Trophoblast cell (in vitro differentiated cells and primary cell): ENCODE measurements at regions not wholly inside any gene's neighbourhood (a gene's known extent, or its start where the extent isn't known, plus 50 kb on each side); places are given as distances from the start of the nearest gene placed in this dataset.

Experiments used
- DNase-seq, 2 donors: peaks; one replicate each; pipeline ENCODE4 v3.0.0-alpha.2; 2016
- H2AFZ ChIP-seq: 2 replicates; pipeline ENCODE4 v1.6.1; 2013; ENCODE audit warnings: low read length, moderate library complexity, mild to moderate bottlenecking; ENCODE audit not compliant: insufficient read depth, poor library complexity
- H2AK5ac ChIP-seq: 2 replicates; pipeline ENCODE4 v1.6.1; 2013; ENCODE audit warnings: mild to moderate bottlenecking, low read length
- H2BK120ac ChIP-seq: 2 replicates; pipeline ENCODE4 v1.6.1; 2013; ENCODE audit warnings: low read length, mild to moderate bottlenecking, moderate library complexity; ENCODE audit not compliant: insufficient read depth, poor library complexity
- H2BK12ac ChIP-seq: 2 replicates; pipeline ENCODE4 v1.6.1; 2013; ENCODE audit warnings: mild to moderate bottlenecking, low read length, moderate library complexity
- H2BK5ac ChIP-seq: 2 replicates; pipeline ENCODE4 v1.6.1; 2013; ENCODE audit warnings: low read length, low read depth, moderate library complexity, mild to moderate bottlenecking; ENCODE audit not compliant: poor library complexity
- H3K14ac ChIP-seq: 2 replicates; pipeline ENCODE4 v1.6.1; 2013; ENCODE audit warnings: mild to moderate bottlenecking, low read length
- H3K18ac ChIP-seq: 2 replicates; pipeline ENCODE4 v1.6.1; 2013; ENCODE audit warnings: mild to moderate bottlenecking, low read length
- H3K23ac ChIP-seq: 2 replicates; pipeline ENCODE4 v1.6.1; 2013; ENCODE audit warnings: low read length
- H3K27ac ChIP-seq: 2 replicates; pipeline ENCODE4 v1.5.1; 2013; ENCODE audit warnings: low read depth, mild to moderate bottlenecking, inconsistent platforms, low read length, moderate library complexity
- H3K27me3 ChIP-seq: 2 replicates; pipeline ENCODE4 v1.6.1; 2013; ENCODE audit warnings: inconsistent platforms, mild to moderate bottlenecking, low read length, moderate library complexity; ENCODE audit not compliant: insufficient read depth
- H3K36me3 ChIP-seq, 2 experiments: 1 replicate in 1 of 2; 2 replicates in 1 of 2; pipeline ENCODE4 v1.6.1; 2013; ENCODE audit warnings: low read length in 2 of 2, mild to moderate bottlenecking in 2 of 2, moderate library complexity in 1 of 2; ENCODE audit not compliant: insufficient read depth in 2 of 2, control insufficient read depth in 1 of 2
- H3K4ac ChIP-seq: 2 replicates; pipeline ENCODE4 v1.6.1; 2013; ENCODE audit warnings: low read depth, mild to moderate bottlenecking, low read length, moderate library complexity
- H3K4me1 ChIP-seq, 2 experiments: 1 replicate in 1 of 2; 2 replicates in 1 of 2; pipeline ENCODE4 v1.6.1; 2013; ENCODE audit warnings: low read length in 2 of 2, mild to moderate bottlenecking in 2 of 2, moderate library complexity in 1 of 2; ENCODE audit not compliant: insufficient read depth in 2 of 2, control insufficient read depth in 1 of 2
- H3K4me2 ChIP-seq: 2 replicates; pipeline ENCODE4 v1.6.1; 2013; ENCODE audit warnings: inconsistent platforms, mild to moderate bottlenecking, low read length, moderate library complexity
- H3K4me3 ChIP-seq: 2 replicates; pipeline ENCODE4 v1.5.1; 2013; ENCODE audit warnings: mild to moderate bottlenecking, low read depth, low read length, inconsistent platforms
- H3K79me1 ChIP-seq: one replicate; pipeline ENCODE4 v1.6.1; 2013; ENCODE audit warnings: low read length
- H3K79me2 ChIP-seq: 2 replicates; pipeline ENCODE4 v1.6.1; 2013; ENCODE audit warnings: low read length, mild to moderate bottlenecking; ENCODE audit not compliant: control insufficient read depth, insufficient read depth, poor library complexity
- H3K9ac ChIP-seq: 2 replicates; pipeline ENCODE4 v1.6.1; 2013; ENCODE audit warnings: mild to moderate bottlenecking, low read length
- H3K9me3 ChIP-seq: 2 replicates; pipeline ENCODE4 v1.6.1; 2013; ENCODE audit warnings: low read depth, mild to moderate bottlenecking, control low read depth, inconsistent platforms, low read length; ENCODE audit not compliant: insufficient read depth
- H4K12ac ChIP-seq: 2 replicates; pipeline ENCODE4 v1.6.1; 2013; ENCODE audit warnings: low read depth, mild to moderate bottlenecking, low read length, moderate library complexity
- H4K8ac ChIP-seq: 2 replicates; pipeline ENCODE4 v1.6.1; 2013; ENCODE audit warnings: low read depth, mild to moderate bottlenecking, low read length, moderate library complexity
- H4K91ac ChIP-seq: one replicate; pipeline ENCODE4 v1.6.1; 2013; ENCODE audit warnings: low read depth, mild to moderate bottlenecking, low read length, moderate library complexity
- WGBS: extraction: QIAGEN DNeasy Blood & Tissue Kit; methylation state at CpG from one replicate; pipeline ENCODE4 v1.1.7; 2013; ENCODE audit warnings: missing lambda C conversion rate; ENCODE audit not compliant: insufficient read length, insufficient coverage; ENCODE audit errors: extremely low coverage; 5-methylcytosine and 5-hydroxymethylcytosine counted together

GRCh38 chr20:12913781-12914443, 94.9 kb upstream of the SPTLC3 start:
- H3K4me2 ChIP-seq = no peak overlapping the region
- no peak overlapping the region for H3K18ac ChIP-seq
- H4K91ac ChIP-seq = no peak overlapping the region
- no peaks in the 10 kb centered on the region for H3K79me1 ChIP-seq
- H3K4me3 ChIP-seq = no peak overlapping the region
- H3K4ac ChIP-seq = no peak overlapping the region
- H2BK120ac ChIP-seq = no peak overlapping the region
- no peak overlapping the region for H3K27ac ChIP-seq
- no peak for DNase-seq
- peaks cover 0 to 6% of the 10 kb centered on the region in 2 experiments for H3K4me1 ChIP-seq
- no peak overlapping the region for H4K12ac ChIP-seq
- H3K9me3 ChIP-seq = no peaks in the 10 kb centered on the region
- H3K9ac ChIP-seq = no peak overlapping the region
- H2BK12ac ChIP-seq = no peak overlapping the region
- H3K36me3 ChIP-seq = no peaks in the 10 kb centered on the region
- H3K27me3 ChIP-seq = no peaks in the 10 kb centered on the region
- no CpG with 5 or more reads among the region's 2 CpGs for WGBS
- H3K14ac ChIP-seq = no peak overlapping the region
- H2AK5ac ChIP-seq = no peak overlapping the region
- H3K23ac ChIP-seq = no peak overlapping the region
- no peak overlapping the region for H4K8ac ChIP-seq
- H2BK5ac ChIP-seq = no peak overlapping the region
- H2AFZ ChIP-seq = no peak overlapping the region
- no peaks in the 10 kb centered on the region for H3K79me2 ChIP-seq

DNA sequence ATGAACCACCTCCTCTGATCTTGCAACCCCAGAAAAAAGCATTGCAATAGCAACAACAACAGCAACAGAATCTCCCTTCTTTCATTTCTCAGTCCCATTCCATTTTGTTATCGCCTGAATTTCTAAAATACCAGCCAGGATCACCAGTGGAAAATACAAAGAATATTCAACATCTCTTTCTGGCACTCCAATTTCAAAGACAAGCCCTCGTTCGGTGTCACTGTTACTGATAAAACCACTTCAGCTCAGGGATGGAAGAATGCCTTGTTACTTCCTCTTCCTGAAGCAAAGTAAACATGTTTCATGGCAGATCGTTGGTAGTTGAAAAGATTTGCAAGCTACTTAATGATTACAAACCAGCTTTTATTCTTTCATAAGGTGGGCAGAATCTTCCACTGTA, 94.0 kb upstream of the SPTLC3 start:
- H2AFZ ChIP-seq = no peak overlapping the region
- DNase-seq = peak in 1 of 2 donors; percentile 17
- no peak overlapping the region for H3K27ac ChIP-seq
- H2BK5ac ChIP-seq = no peak overlapping the region
- H4K8ac ChIP-seq = no peak overlapping the region
- no peak overlapping the region for H3K23ac ChIP-seq
- H3K4me3 ChIP-seq = no peak overlapping the region
- H2BK12ac ChIP-seq = no peak overlapping the region
- H3K18ac ChIP-seq = no peak overlapping the region
- peaks cover 0 to 6% of the 10 kb centered on the region in 2 experiments for H3K4me1 ChIP-seq
- H3K9ac ChIP-seq = no peak overlapping the region
- H4K12ac ChIP-seq = no peak overlapping the region
- H2BK120ac ChIP-seq = no peak overlapping the region
- H3K27me3 ChIP-seq = no peaks in the 10 kb centered on the region
- WGBS = no CpG with 5 or more reads among the region's 4 CpGs
- H3K36me3 ChIP-seq = no peaks in the 10 kb centered on the region
- H3K79me2 ChIP-seq = no peaks in the 10 kb centered on the region
- no peak overlapping the region for H3K14ac ChIP-seq
- H4K91ac ChIP-seq = no peak overlapping the region
- H2AK5ac ChIP-seq = no peak overlapping the region
- H3K4me2 ChIP-seq = no peak overlapping the region
- no peak overlapping the region for H3K4ac ChIP-seq
- no peaks in the 10 kb centered on the region for H3K9me3 ChIP-seq
- H3K79me1 ChIP-seq = no peaks in the 10 kb centered on the region

DNA sequence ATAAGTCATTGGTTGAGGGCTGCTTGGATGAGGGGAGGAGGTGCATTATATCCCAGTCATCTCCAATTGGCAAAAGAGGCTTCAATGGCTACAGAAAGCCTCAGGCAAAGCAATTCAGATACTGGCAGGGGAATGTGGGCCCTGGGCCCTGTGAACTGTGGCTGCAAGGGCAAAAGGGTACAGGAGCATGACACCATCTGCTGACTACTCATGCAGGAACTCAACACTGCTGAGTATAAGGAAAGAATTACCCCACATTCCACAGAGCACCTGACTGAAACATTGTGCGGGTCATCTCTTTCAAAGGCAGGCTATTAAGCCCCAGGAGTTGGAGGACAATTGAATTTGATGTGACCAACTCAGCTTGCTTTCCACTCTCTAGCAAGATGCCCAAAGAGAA, 92.1 kb upstream of the SPTLC3 start:
- Histone ChIP-seq H2BK120ac (no peak overlapping the region), H2AK5ac (no peak overlapping the region), H3K4me1 (peaks cover 0 to 6% of the 10 kb centered on the region in 2 experiments), H3K4me3 (no peak overlapping the region), H2BK12ac (no peak overlapping the region), H3K9ac (no peak overlapping the region), H3K4me2 (no peak overlapping the region), H3K4ac (no peak overlapping the region), H3K27me3 (no peaks in the 10 kb centered on the region), H3K14ac (no peak overlapping the region), H3K9me3 (no peaks in the 10 kb centered on the region), H3K79me1 (no peaks in the 10 kb centered on the region), H3K18ac (no peak overlapping the region), H3K23ac (no peak overlapping the region), H3K36me3 (no peaks in the 10 kb centered on the region), H4K8ac (no peak overlapping the region), H4K91ac (no peak overlapping the region), H3K27ac (no peak overlapping the region), H4K12ac (no peak overlapping the region), H2AFZ (no peak overlapping the region), H2BK5ac (no peak overlapping the region), H3K79me2 (no peaks in the 10 kb centered on the region)
- no CpG with 5 or more reads among the region's 1 CpG for WGBS
- peak; percentile 59 to 73 for DNase-seq

GRCh38 chr20:12924126-12924525, 84.6 kb upstream of the SPTLC3 start:
- Histone ChIP-seq H4K91ac (no peak overlapping the region), H3K14ac (no peak overlapping the region), H3K4ac (no peak overlapping the region), H3K4me2 (no peak overlapping the region), H2BK5ac (no peak overlapping the region), H3K27ac (no peak overlapping the region), H3K79me1 (no peaks in the 10 kb centered on the region), H2AK5ac (no peak overlapping the region), H3K79me2 (no peaks in the 10 kb centered on the region), H3K4me3 (no peak overlapping the region), H4K12ac (no peak overlapping the region), H2AFZ (no peak overlapping the region), H3K9ac (no peak overlapping the region), H3K4me1 (no peaks in the 10 kb centered on the region), H4K8ac (no peak overlapping the region), H2BK120ac (no peak overlapping the region), H3K18ac (no peak overlapping the region), H3K27me3 (no peaks in the 10 kb centered on the region), H2BK12ac (no peak overlapping the region), H3K9me3 (peaks cover 1% of the 10 kb centered on the region), H3K36me3 (no peaks in the 10 kb centered on the region), H3K23ac (no peak overlapping the region)
- no CpG with 5 or more reads among the region's 2 CpGs for WGBS
- no peak for DNase-seq
